GM12891 (cell line): ENCODE measurements at regions not wholly inside any gene's neighbourhood (a gene's known extent, or its start where the extent isn't known, plus 50 kb on each side); places are given as distances from the start of the nearest gene placed in this dataset.

Experiments used
- DNase-seq: peaks from one replicate; pipeline ENCODE4 v3.0.0; 2011; ENCODE audit warnings: low spot score; ENCODE audit not compliant: insufficient read length
- FAIRE-seq: peaks from 2 replicates; lab custom pipeline; 2011; peaks lifted over from hg19 to GRCh38; lab: Jason Lieb, UNC
- PAX5 ChIP-seq: IDR thresholded peaks from 2 replicates; pipeline ENCODE4 v1.6.1; 2011; ENCODE audit warnings: low read length, moderate library complexity, mild to moderate bottlenecking; ENCODE audit not compliant: insufficient read depth, severe bottlenecking
- POLR2A ChIP-seq: IDR thresholded peaks from 2 replicates; pipeline ENCODE4 v1.6.1; 2011; ENCODE audit warnings: low read depth, low read length, control low read depth
- POLR2AphosphoS5 ChIP-seq: IDR thresholded peaks from 2 replicates; pipeline ENCODE4 v1.6.1; 2011; ENCODE audit warnings: low read depth, low read length, control low read depth
- POU2F2 ChIP-seq: IDR thresholded peaks from 2 replicates; pipeline ENCODE4 v1.6.1; 2011; ENCODE audit warnings: low read depth, mild to moderate bottlenecking, control low read depth, low read length, moderate library complexity
- SPI1 ChIP-seq: IDR thresholded peaks from 2 replicates; pipeline ENCODE4 v1.6.1; 2011; ENCODE audit warnings: low read depth, low read length, control low read depth
- TAF1 ChIP-seq: IDR thresholded peaks from 2 replicates; pipeline ENCODE4 v1.6.1; 2011; ENCODE audit warnings: low read depth, low read length, control low read depth

- FAIRE-seq (no peak), DNase-seq (no peak)
- TF ChIP-seq POLR2AphosphoS5: no peak
- no peak for TF ChIP-seq TAF1
These were observed 74.9 kb downstream of the MIAT start for GRCh38 chr22:26732284-26732683.

GRCh38 chr22:26734339-26735018 is 77.1 kb downstream of the MIAT start:
- DNase-seq (no peak), FAIRE-seq (no peak)
- no peak for TF ChIP-seq POLR2AphosphoS5
- TF ChIP-seq POLR2A: no peak
- TF ChIP-seq POU2F2: no peak
- TF ChIP-seq SPI1: no peak
- TF ChIP-seq PAX5: no peak
- no peak for TF ChIP-seq TAF1

- DNase-seq: no peak
- FAIRE-seq: no peak
- TF ChIP-seq POLR2AphosphoS5 (no peak), TAF1 (no peak), POLR2A (no peak), SPI1 (no peak), PAX5 (no peak), POU2F2 (no peak)
These were observed 77.6 kb downstream of the MIAT start for GRCh38 chr22:26735019-26735409.

- TF ChIP-seq TAF1 (no peak), SPI1 (no peak), POLR2A (no peak), POU2F2 (no peak), POLR2AphosphoS5 (no peak), PAX5 (no peak)
- FAIRE-seq: no peak
These were observed 79.9 kb downstream of the MIAT start for GRCh38 chr22:26737262-26737661.

GRCh38 chr22:26740253-26740652 is 82.9 kb downstream of the MIAT start:
- DNase-seq (no peak), FAIRE-seq (no peak)
- no peak for TF ChIP-seq POU2F2
- no peak for TF ChIP-seq TAF1
- no peak for TF ChIP-seq PAX5
- no peak for TF ChIP-seq SPI1
- TF ChIP-seq POLR2AphosphoS5: no peak

More at GRCh38 chr22:26737262-26737661, 79.9 kb downstream of the MIAT start:
- DNase-seq: no peak

GRCh38 chr22:26743149-26743548 is 85.8 kb downstream of the MIAT start:
- DNase-seq: no peak
- no peak for FAIRE-seq
- TF ChIP-seq POLR2A (no peak), PAX5 (no peak), TAF1 (no peak), POU2F2 (no peak), POLR2AphosphoS5 (no peak), SPI1 (no peak)

GRCh38 chr22:26744892-26745808 is 87.8 kb downstream of the MIAT start:
- no peak for TF ChIP-seq POLR2A
- TF ChIP-seq SPI1: no peak
- TF ChIP-seq POLR2AphosphoS5: no peak
- TF ChIP-seq PAX5: no peak
- TF ChIP-seq TAF1: no peak
- no peak for TF ChIP-seq POU2F2
- DNase-seq (no peak), FAIRE-seq (no peak)

- FAIRE-seq: no peak
- no peak for DNase-seq
- TF ChIP-seq TAF1: no peak
- TF ChIP-seq SPI1: no peak
- TF ChIP-seq PAX5: no peak
- no peak for TF ChIP-seq POLR2A
- no peak for TF ChIP-seq POLR2AphosphoS5
- TF ChIP-seq POU2F2: no peak
These were observed 88.9 kb downstream of the MIAT start for GRCh38 chr22:26746311-26746710.

- DNase-seq: no peak
- FAIRE-seq: no peak
- TF ChIP-seq SPI1 (no peak), POLR2AphosphoS5 (no peak), POLR2A (no peak), POU2F2 (no peak), TAF1 (no peak), PAX5 (no peak)
These were observed 91.5 kb downstream of the MIAT start for GRCh38 chr22:26748845-26749244.
